Activated CD8-positive, alpha-beta memory T cell treated with anti-CD3 and anti-CD28 coated beads for 24 hours (primary cell): ENCODE measurements at regions not wholly inside any gene's neighbourhood (a gene's known extent, or its start where the extent isn't known, plus 50 kb on each side); places are given as distances from the start of the nearest gene placed in this dataset.
"Not testable (repeated sequence)": the region's sequence is repeated elsewhere in the genome, so short reads cannot be mapped to it uniquely, and the experiment has no call there.

Experiments
- DNase-seq: peaks from one replicate; pipeline ENCODE4 v3.0.0-alpha.2; 2020

- DNase-seq, result no peak
Measured at GRCh38 chr11:87455180-87455579, 417.4 kb downstream of the TMEM135 start.

- DNase-seq, result no peak
Measured at GRCh38 chr11:87454241-87454640, 416.5 kb downstream of the TMEM135 start.

GRCh38 chr11:87453531-87454089 lies 415.9 kb downstream of the TMEM135 start:
- DNase-seq, result no peak

- DNase-seq, result not testable (repeated sequence)
Measured at GRCh38 chr11:87452025-87452424, 414.3 kb downstream of the TMEM135 start.

GRCh38 chr11:87451395-87451794 lies 413.7 kb downstream of the TMEM135 start:
- no peak for DNase-seq

GRCh38 chr11:87447606-87448005 lies 409.9 kb downstream of the TMEM135 start:
- DNase-seq, result no peak

- DNase-seq, result no peak
Measured at GRCh38 chr11:87444993-87445392, 407.3 kb downstream of the TMEM135 start.

- DNase-seq, result no peak
Measured at GRCh38 chr11:87443707-87444106, 406.0 kb downstream of the TMEM135 start.

GRCh38 chr11:87440076-87440770 lies 402.5 kb downstream of the TMEM135 start:
- no peak for DNase-seq

- no peak for DNase-seq
Measured at GRCh38 chr11:87438416-87438815, 400.7 kb downstream of the TMEM135 start.

- no peak for DNase-seq
Measured at GRCh38 chr11:87437844-87438223, 400.1 kb downstream of the TMEM135 start.

GRCh38 chr11:87437133-87437843 lies 399.6 kb downstream of the TMEM135 start:
- no peak for DNase-seq

- no peak for DNase-seq
Measured at GRCh38 chr11:87432022-87432421, 394.3 kb downstream of the TMEM135 start.

- no peak for DNase-seq
Measured at GRCh38 chr11:87431392-87431791, 393.7 kb downstream of the TMEM135 start.

GRCh38 chr11:87430821-87431220 lies 393.1 kb downstream of the TMEM135 start:
- DNase-seq, result no peak

- no peak for DNase-seq
Measured at GRCh38 chr11:87429996-87430395, 392.3 kb downstream of the TMEM135 start.

- DNase-seq, result no peak
Measured at GRCh38 chr11:87428266-87428665, 390.5 kb downstream of the TMEM135 start.

GRCh38 chr11:87425943-87426342 lies 388.2 kb downstream of the TMEM135 start:
- DNase-seq, result no peak

GRCh38 chr11:87425391-87425790 lies 387.7 kb downstream of the TMEM135 start:
- DNase-seq, result no peak

- DNase-seq, result no peak
Measured at GRCh38 chr11:87423161-87423560, 385.4 kb downstream of the TMEM135 start.

- no peak for DNase-seq
Measured at GRCh38 chr11:87422566-87422965, 384.8 kb downstream of the TMEM135 start.

GRCh38 chr11:87421422-87421821 lies 383.7 kb downstream of the TMEM135 start:
- peak; percentile 56 for DNase-seq

- no peak for DNase-seq
Measured at GRCh38 chr11:87417951-87418350, 380.2 kb downstream of the TMEM135 start.

- DNase-seq, result no peak
Measured at GRCh38 chr11:87405843-87406242, 368.1 kb downstream of the TMEM135 start.
